Sciatic nerve (tissue), 2 donors: ENCODE measurements at regions not wholly inside any gene's neighbourhood (a gene's known extent, or its start where the extent isn't known, plus 50 kb on each side); places are given as distances from the start of the nearest gene placed in this dataset.
"Not testable (repeated sequence)": the region's sequence is repeated elsewhere in the genome, so short reads cannot be mapped to it uniquely, and the experiment has no call there.

Source experiments
- ATAC-seq: fragments of 200-7000 bp; cut with Tn5 transposase; one replicate; pipeline ENCODE4 v1.9.1; 2020; ENCODE audit warnings: mild to moderate bottlenecking, moderate library complexity
- DNase-seq: peaks from one replicate; pipeline ENCODE4 v3.0.0-alpha.2; 2020; ENCODE audit warnings: low spot score
- intact Hi-C: fragments of 100-400 bp; cut with DNase I; formaldehyde crosslinking; loops from one replicate; pipeline ENCODE4 v1.14.2; 2022
- donor health status: DM: no; HTN: no; CAD: no.
- donor health status: DM: no; HTN: no; CAD: no.

DNA sequence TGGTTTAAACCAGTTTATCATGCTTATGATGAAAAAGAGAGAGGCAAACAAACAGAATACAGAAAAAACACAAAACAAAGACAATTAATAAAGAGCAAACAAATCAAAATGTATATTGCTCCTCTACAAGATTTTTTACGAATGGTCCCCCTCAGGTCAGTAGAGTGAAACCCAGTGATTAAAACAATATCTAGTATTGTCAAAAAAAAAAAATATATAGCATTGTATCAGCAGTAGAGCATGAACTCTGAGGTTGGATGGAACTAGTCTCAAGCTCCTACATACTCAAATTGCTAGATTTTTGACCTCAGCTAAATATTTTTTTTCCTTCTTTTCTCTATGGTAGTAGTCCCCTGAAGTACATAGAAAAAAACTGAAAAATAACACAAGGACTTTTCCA is 290.3 kb upstream of the LUZP2 start:
- ATAC-seq: no peak
- DNase-seq: no peak
- intact Hi-C loops: no loop called here

DNA sequence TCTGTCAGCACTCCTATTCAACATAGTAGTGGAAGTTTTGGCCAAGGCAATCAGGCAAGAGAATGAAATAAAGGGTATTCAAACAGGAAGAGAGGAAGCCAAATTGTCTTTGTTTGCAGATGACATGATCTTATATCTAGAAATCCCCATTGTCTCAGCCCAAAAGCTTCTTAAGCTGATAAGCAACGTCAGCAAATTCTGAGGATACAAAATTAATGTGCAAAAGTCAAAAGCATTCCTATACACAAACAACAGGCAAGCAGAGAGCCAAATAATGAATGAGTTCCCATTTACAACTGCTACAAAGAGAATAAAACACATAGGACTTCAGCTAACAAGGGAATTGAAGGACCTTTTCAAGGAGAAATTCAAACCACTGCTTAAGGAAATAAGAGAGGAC is 280.4 kb upstream of the LUZP2 start:
- ATAC-seq (no peak), DNase-seq (no peak)
- intact Hi-C loops: no loop called here

DNA sequence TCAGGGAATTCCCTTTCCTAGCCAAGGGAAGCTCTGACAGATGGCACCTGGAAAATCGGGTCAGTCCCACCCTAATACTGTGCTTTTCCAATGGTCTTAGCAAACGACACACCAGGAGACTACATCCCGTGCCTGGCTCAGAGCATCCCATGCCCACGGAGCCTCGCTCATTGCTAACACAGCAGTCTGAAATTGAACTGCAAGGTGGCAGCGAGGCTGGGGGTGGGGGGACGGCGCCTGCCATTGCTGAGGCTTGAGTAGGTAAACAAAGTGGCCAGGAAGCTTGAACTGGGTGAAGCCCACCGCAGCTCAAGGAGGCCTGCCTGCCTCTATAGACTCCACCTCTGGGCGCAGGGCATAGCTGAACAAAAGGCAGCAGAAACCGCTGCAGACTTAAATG is 279.5 kb upstream of the LUZP2 start:
- intact Hi-C loops: not testable (repeated sequence)

GRCh38 chr11:24225501-24225900 is 271.4 kb upstream of the LUZP2 start:
- DNase-seq: no peak
- intact Hi-C loops: no loop called here
- ATAC-seq: no peak

More for the DNA sequence above, 279.5 kb upstream of the LUZP2 start:
- not testable (repeated sequence) for DNase-seq, ATAC-seq

GRCh38 chr11:24226606-24227005 is 270.2 kb upstream of the LUZP2 start:
- DNase-seq (no peak), ATAC-seq (no peak)
- intact Hi-C loops: no loop called here

GRCh38 chr11:24233041-24233440 is 263.8 kb upstream of the LUZP2 start:
- ATAC-seq: no peak
- no peak for DNase-seq
- intact Hi-C loops: no loop called here

DNA sequence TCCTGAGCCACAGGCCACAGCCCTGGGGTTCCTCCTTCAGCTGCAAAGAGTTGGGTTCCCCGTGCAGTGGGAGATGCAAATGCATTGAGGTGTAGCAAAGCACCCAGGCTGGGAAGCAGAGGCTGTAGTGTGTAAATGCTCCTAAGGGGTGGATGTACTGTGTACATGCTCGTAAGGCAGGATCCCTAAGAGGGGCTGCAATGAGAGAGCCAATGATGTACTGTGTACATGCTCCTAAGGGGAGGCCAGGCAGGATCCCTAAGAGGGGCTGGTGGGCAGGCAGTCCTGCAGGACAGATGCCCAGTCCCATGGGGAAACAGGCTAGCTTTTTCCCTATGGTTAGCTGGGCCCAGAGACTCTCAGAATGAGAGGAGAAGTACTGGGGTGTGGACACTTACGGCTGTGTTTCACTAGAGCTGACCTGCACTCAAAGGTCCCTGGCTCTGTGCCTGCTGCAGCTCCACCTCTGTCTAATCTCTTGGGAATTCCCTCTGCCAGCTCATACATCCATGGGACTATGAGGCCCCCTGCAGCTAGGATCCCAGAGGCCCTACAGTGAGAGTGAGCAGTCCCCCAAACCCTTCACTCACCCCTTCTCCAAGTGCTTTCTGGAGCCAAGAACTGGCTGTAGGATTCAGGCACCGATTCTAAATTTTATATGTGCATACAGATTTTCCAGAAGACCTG is 261.9 kb upstream of the LUZP2 start:
- intact Hi-C loops: no loop called here
- no peak for DNase-seq
- ATAC-seq: no peak

DNA sequence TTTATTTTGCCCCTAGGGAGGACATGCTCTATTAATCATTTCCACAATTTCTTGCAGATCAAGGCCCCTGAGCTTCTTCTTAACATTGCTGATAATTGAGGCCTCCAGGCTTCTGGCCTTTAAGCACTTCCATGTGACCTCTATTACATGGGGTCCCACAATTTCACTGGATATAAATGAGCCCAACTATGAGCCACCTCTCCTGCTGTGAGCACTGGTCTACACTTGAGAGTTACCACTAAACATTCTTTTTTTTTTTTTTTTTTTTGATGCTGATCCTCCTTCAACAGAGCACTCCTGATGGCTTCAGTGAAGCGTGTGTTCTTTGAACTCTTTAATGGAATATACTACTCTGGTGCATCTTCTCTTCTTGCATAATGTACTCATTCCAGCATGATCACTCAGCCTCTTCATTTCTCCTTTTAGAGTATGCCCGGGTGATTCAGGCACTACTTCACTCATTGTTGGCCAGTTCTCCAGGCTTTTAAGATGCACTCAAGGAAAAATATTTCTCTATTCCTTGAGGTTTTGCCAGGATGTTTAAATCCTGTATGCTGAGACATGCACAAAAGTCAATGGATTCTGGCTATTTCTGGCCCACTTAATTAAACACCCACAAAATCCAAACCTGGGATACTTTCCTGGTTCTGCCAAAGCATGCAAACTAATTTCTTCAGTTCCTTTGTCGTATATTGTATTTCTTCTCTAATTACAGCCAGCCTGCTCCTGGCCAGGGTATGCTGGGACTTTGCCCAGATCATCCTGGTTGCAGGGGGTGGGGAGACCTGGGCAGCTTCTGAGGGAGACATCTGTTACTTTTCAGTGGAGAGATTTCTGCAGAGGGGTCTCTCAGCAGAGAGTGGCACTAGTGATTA is 257.8 kb upstream of the LUZP2 start:
- ATAC-seq (no peak), DNase-seq (no peak)
- intact Hi-C loops: no loop called here

GRCh38 chr11:24239930-24240329 is 256.9 kb upstream of the LUZP2 start:
- ATAC-seq: no peak
- intact Hi-C loops: no loop called here

DNA sequence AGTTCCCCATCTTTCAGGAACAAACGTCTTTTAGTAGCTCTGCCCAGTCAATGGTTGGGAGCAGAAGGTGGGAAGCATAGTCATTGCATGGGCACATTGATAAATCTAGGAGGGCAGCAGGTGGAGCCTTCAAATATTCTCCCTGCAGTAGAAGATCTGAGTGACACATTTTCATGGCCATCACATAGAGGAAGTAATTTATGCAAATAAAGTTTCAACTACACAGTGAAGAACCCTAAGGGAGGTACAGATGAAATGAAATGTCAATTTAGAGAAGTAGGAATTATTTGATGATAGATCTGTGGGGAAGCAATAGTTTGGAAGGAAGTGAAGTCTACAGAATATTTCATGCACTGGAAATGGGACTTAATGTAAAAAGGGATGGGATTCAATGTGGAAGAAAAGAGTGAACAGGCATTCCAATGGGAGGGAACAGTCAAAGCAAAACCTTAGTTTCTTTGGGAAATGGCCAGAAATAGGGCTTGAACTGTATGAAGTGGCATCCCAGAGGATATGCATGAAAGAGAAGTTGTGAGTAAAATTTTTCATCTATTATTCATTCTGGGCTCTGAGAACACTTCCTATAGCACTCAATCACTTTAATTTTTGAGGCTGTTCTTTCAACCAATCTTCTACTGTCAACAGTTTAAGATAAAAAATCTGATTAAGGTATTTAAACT is 256.2 kb upstream of the LUZP2 start:
- DNase-seq (no peak), ATAC-seq (no peak)
- intact Hi-C loops: no loop called here

More at GRCh38 chr11:24239930-24240329, 256.9 kb upstream of the LUZP2 start:
- no peak for DNase-seq

DNA sequence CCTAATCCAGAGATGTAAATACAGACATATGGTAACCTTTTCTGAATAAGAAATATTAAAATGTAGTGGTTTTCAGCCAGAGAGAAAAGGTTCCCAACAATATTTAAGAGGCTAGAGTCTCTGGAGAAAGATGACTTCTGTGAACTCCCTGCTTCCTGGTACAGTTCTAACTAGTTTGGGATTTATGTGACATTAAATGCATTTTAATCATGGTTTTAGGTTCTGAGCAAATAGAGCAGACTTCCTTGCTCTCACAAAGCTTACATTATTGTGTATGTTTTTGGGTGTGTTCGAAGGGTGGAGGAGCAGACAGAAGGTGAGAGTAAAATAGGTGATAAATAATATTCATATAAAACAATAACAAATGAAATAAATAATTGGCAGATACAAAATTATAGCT is 250.1 kb upstream of the LUZP2 start:
- ATAC-seq (no peak), DNase-seq (no peak)
- intact Hi-C loops: no loop called here

DNA sequence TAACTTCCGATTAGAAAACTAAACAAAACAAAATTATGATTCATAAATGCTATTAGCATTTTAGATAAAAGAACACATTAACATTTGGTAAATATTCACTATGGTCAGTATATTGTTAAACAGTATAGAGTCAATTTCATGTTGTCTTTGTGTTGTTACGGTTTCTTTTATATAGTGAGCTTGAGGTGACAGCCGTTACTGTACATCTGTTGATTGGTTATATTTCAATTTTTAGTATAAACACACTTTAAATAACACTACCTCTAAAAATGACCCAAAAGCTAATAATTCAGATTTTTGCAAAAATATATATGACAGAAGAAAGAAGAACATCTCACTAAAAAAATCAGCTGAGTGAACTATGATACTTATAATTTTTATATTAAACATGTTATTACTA is 249.0 kb upstream of the LUZP2 start:
- intact Hi-C loops: no loop called here

DNA sequence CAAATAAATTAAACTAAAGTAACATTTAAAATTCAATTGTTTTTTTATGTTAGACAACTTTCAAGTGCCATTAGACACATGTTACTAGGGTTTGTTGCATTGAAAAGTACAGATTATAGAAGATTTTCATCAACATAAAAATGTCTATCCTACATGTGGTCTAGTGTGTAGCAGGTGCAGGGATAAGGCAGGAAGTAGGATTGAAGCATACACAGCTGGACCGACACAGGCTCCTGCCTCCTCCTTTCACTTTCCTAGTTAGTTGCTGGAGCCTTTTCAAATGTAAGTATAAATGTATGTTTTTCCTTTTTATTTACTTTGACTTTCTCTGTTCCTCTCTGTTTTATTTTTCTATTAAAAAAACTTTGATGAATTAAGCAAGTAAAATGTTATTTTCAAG is 246.9 kb upstream of the LUZP2 start:
- intact Hi-C loops: no loop called here
- no peak for DNase-seq
- no peak for ATAC-seq

More for the DNA sequence above, 249.0 kb upstream of the LUZP2 start:
- no peak for DNase-seq
- no peak for ATAC-seq

- no peak for DNase-seq
- intact Hi-C loops: no loop called here
Measured at GRCh38 chr11:24253237-24253760, 243.6 kb upstream of the LUZP2 start.

GRCh38 chr11:24264868-24265267 is 232.0 kb upstream of the LUZP2 start:
- DNase-seq (no peak), ATAC-seq (no peak)
- intact Hi-C loops: no loop called here

More at GRCh38 chr11:24253237-24253760, 243.6 kb upstream of the LUZP2 start:
- no peak for ATAC-seq

DNA sequence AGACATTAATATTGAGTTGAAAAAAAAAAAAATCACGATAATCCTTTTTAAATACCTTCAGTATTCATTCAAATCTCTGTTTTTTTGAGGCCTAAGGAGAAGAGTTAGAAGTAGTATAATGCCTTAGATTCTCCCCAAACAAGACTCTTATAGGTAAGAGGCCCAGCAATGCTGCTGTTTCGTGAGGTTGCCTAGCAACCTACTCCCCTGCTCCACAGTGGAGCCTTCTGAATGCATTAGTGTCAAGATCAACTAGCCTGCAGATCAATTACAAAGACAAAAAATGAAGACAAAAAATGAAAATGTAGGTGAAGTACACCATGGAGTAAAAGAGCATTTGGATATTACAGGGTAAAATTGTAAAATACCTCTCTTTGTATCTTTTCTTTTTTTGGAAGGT is 229.8 kb upstream of the LUZP2 start:
- DNase-seq (no peak), ATAC-seq (no peak)
- intact Hi-C loops: no loop called here

DNA sequence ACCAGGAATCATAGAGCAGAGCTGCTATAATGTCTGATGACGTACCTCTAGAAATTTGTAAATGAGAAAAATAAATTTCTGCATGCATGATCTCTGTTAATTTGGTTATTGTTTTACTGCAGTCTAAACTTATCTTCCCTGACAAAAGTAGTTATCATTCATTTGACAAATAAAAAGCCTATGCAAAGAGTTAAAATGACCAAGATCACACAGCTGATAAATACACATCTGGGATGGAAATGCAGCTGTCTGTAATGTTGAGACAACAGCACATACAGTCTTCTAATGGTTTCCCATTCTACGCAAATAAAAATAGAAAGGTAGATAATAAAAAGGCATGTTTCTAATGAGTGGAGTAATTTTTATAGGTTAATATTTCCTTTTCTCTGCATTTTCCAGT is 225.1 kb upstream of the LUZP2 start:
- DNase-seq: no peak
- intact Hi-C loops: no loop called here
- ATAC-seq: no peak

- DNase-seq, ATAC-seq, intact Hi-C loops: not testable (repeated sequence)
Measured at GRCh38 chr11:24274214-24274781, 222.6 kb upstream of the LUZP2 start.

GRCh38 chr11:24286238-24286637 is 210.6 kb upstream of the LUZP2 start:
- DNase-seq (no peak), ATAC-seq (no peak)
- intact Hi-C loops: no loop called here
